H9 (cell line): ENCODE measurements at regions not wholly inside any gene's neighbourhood (a gene's known extent, or its start where the extent isn't known, plus 50 kb on each side); places are given as distances from the start of the nearest gene placed in this dataset.

Experiments
- DNase-seq: peaks from one replicate; pipeline ENCODE4 v3.0.0-alpha.2; 2017
- H2AFZ ChIP-seq: one replicate; pipeline ENCODE4 v1.6.1; 2013; ENCODE audit warnings: mild to moderate bottlenecking, low read length, control low read depth, moderate library complexity
- H2AK5ac ChIP-seq: 2 replicates; pipeline ENCODE4 v1.6.1; 2013; ENCODE audit warnings: low read length, control low read depth, mixed read lengths; ENCODE audit not compliant: insufficient read length
- H2BK120ac ChIP-seq: one replicate; pipeline ENCODE4 v1.6.1; 2013; ENCODE audit warnings: low read depth, mild to moderate bottlenecking, low read length, control low read depth, inconsistent platforms; ENCODE audit not compliant: poor library complexity, severe bottlenecking
- H2BK12ac ChIP-seq: 2 replicates; pipeline ENCODE4 v1.6.1; 2013; ENCODE audit warnings: low read length, control low read depth, mixed read lengths, low read depth; ENCODE audit not compliant: insufficient read length
- H2BK15ac ChIP-seq: 2 replicates; pipeline ENCODE4 v1.6.1; 2013; ENCODE audit warnings: low read depth, low read length, control low read depth
- H2BK20ac ChIP-seq: one replicate; pipeline ENCODE4 v1.6.1; 2013; ENCODE audit warnings: low read depth, mild to moderate bottlenecking, low read length, control low read depth, inconsistent platforms; ENCODE audit not compliant: poor library complexity, severe bottlenecking
- H2BK5ac ChIP-seq: 2 replicates; pipeline ENCODE4 v1.6.1; 2013; ENCODE audit warnings: low read length, control low read depth, mixed read lengths; ENCODE audit not compliant: insufficient read length
- H3K14ac ChIP-seq: 2 replicates; pipeline ENCODE4 v1.6.1; 2013; ENCODE audit warnings: low read length, control low read depth; ENCODE audit not compliant: insufficient read depth
- H3K18ac ChIP-seq: 2 replicates; pipeline ENCODE4 v1.6.1; 2013; ENCODE audit warnings: low read depth, mild to moderate bottlenecking, mixed read lengths, low read length, control low read depth; ENCODE audit not compliant: insufficient read length
- H3K23ac ChIP-seq: 2 replicates; pipeline ENCODE4 v1.6.1; 2013; ENCODE audit warnings: low read length, control low read depth, mixed read lengths, low read depth; ENCODE audit not compliant: insufficient read length
- H3K23me2 ChIP-seq: 2 replicates; pipeline ENCODE4 v1.6.1; 2013; ENCODE audit warnings: low read depth, mild to moderate bottlenecking, mixed read lengths, low read length, control low read depth; ENCODE audit not compliant: insufficient read length, poor library complexity, severe bottlenecking
- H3K27ac ChIP-seq: 2 replicates; pipeline ENCODE4 v1.5.1; 2013; ENCODE audit warnings: low read length, control low read depth, mixed read lengths, low read depth; ENCODE audit not compliant: insufficient read length
- H3K27me3 ChIP-seq: 2 replicates; pipeline ENCODE4 v1.6.1; 2013; ENCODE audit warnings: low read length, control low read depth, inconsistent platforms; ENCODE audit not compliant: insufficient read depth
- H3K4ac ChIP-seq: 2 replicates; pipeline ENCODE4 v1.6.1; 2013; ENCODE audit warnings: low read depth, mild to moderate bottlenecking, control low read depth, inconsistent platforms, low read length, moderate library complexity
- H3K4me1 ChIP-seq: 2 replicates; pipeline ENCODE4 v1.6.1; 2013; ENCODE audit warnings: low read length, control low read depth, inconsistent platforms; ENCODE audit not compliant: insufficient read depth
- H3K4me2 ChIP-seq: 2 replicates; pipeline ENCODE4 v1.6.1; 2013; ENCODE audit warnings: low read length, control low read depth, mixed read lengths; ENCODE audit not compliant: insufficient read length, insufficient read depth
- H3K56ac ChIP-seq: 2 replicates; pipeline ENCODE4 v1.6.1; 2013; ENCODE audit warnings: low read depth, mild to moderate bottlenecking, mixed read lengths, low read length, control low read depth; ENCODE audit not compliant: insufficient read length
- H3K79me1 ChIP-seq: 2 replicates; pipeline ENCODE4 v1.6.1; 2013; ENCODE audit warnings: low read depth, mild to moderate bottlenecking, moderate library complexity, low read length, control low read depth, inconsistent platforms; ENCODE audit not compliant: insufficient read depth, poor library complexity, severe bottlenecking
- H3K79me2 ChIP-seq: 2 replicates; pipeline ENCODE4 v1.6.1; 2013; ENCODE audit warnings: low read length, control low read depth, inconsistent platforms; ENCODE audit not compliant: insufficient read depth
- H3K9ac ChIP-seq: 2 replicates; pipeline ENCODE4 v1.6.1; 2013; ENCODE audit warnings: low read length, control low read depth, mixed read lengths; ENCODE audit not compliant: insufficient read length; ENCODE audit errors: extremely low read depth
- H3K9me3 ChIP-seq: one replicate; pipeline ENCODE4 v1.6.1; 2013; ENCODE audit warnings: low read depth, low read length, inconsistent platforms; ENCODE audit not compliant: control insufficient read depth
- H3T11ph ChIP-seq: one replicate; pipeline ENCODE4 v1.6.1; 2013; ENCODE audit warnings: mild to moderate bottlenecking, low read length, control low read depth, inconsistent platforms
- H4K20me1 ChIP-seq: one replicate; pipeline ENCODE4 v1.6.1; 2013; ENCODE audit not compliant: control insufficient read depth, insufficient read length, insufficient read depth
- H4K5ac ChIP-seq: 2 replicates; pipeline ENCODE4 v1.6.1; 2013; ENCODE audit warnings: low read depth, mild to moderate bottlenecking, mixed read lengths, low read length, control low read depth; ENCODE audit not compliant: insufficient read length
- H4K8ac ChIP-seq: replicated peaks from 2 replicates; pipeline ENCODE4 v1.6.1; 2013; ENCODE audit warnings: low read length, control low read depth, mixed read lengths, low read depth; ENCODE audit not compliant: insufficient read length
- H4K91ac ChIP-seq: 2 replicates; pipeline ENCODE4 v1.6.1; 2013; ENCODE audit warnings: low read depth, mild to moderate bottlenecking, moderate library complexity, mixed read lengths, low read length, control low read depth; ENCODE audit not compliant: insufficient read length
- H3K27ac Mint-ChIP-seq, 3 experiments: 2 replicates in 2 of 3; 3 replicates in 1 of 3; pipeline ENCODE4 v1.8.0; 2020 to 2021; ENCODE audit warnings: mixed read lengths in 3 of 3, mild to moderate bottlenecking in 1 of 3, moderate library complexity in 1 of 3
- H3K27me3 Mint-ChIP-seq: 2 replicates; pipeline ENCODE4 v1.8.0; 2021; ENCODE audit warnings: low read depth, mild to moderate bottlenecking, moderate library complexity, mixed read lengths
- H3K36me3 Mint-ChIP-seq, 3 experiments: 2 replicates in 2 of 3; 3 replicates in 1 of 3; pipeline ENCODE4 v1.8.0; 2020 to 2021; ENCODE audit warnings: low read depth in 3 of 3, mixed read lengths in 3 of 3; ENCODE audit not compliant: insufficient read depth in 1 of 3
- H3K4me1 Mint-ChIP-seq, 2 experiments: 2 replicates each; pipeline ENCODE4 v1.8.0; 2020; ENCODE audit warnings: mixed read lengths in 2 of 2
- H3K4me3 Mint-ChIP-seq, 2 experiments: 2 replicates in 1 of 2; 3 replicates in 1 of 2; pipeline ENCODE4 v1.8.0; 2020 to 2021; ENCODE audit warnings: mild to moderate bottlenecking in 2 of 2, mixed read lengths in 2 of 2, moderate library complexity in 1 of 2
- H3K9me3 Mint-ChIP-seq, 2 experiments: 2 replicates in 1 of 2; 3 replicates in 1 of 2; pipeline ENCODE4 v1.8.0; 2020; ENCODE audit warnings: mild to moderate bottlenecking in 2 of 2, mixed read lengths in 2 of 2, moderate library complexity in 1 of 2
- whole genome bisulfite sequencing: extraction: QIAGEN DNeasy Blood & Tissue Kit; methylation state at CpG from one replicate; pipeline ENCODE4 v1.1.7; 2013; ENCODE audit warnings: missing lambda C conversion rate, low lambda C conversion rate, mixed read lengths; ENCODE audit not compliant: insufficient read length; ENCODE audit errors: extremely low coverage; 5-methylcytosine and 5-hydroxymethylcytosine counted together
- TF ChIP-seq, protein P1 (sequence below): fragments of 200-600 bp; sonication (generic); conservative IDR thresholded peaks from 3 replicates; pipeline ENCODE4 v1.8.0; 2021; ENCODE audit warnings: antibody characterized with exemption, mild to moderate bottlenecking

DNA sequence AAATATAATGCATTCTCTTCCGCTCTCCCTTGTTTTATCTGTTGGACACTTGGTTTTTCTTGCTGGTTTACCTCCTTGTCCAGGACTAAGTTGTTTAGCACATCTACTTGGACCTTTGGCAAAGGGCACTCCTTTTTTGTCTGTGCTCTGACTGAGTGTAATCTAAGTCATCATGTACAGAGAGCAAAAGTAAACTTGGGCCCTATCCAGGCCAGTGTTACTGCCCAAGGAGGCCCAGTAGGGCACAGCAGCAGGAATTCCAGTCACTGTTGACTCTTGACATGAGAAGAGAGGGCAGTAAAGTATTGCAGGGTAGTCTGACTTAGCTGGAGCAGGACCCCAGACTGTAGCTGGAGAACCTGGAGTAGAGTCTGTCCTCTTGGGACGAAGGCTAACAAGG is 445.5 kb downstream of the ZIC3 start:
- Histone ChIP-seq H4K5ac (no peak overlapping the region), H2AFZ (no peak overlapping the region), H3K27me3 (no peaks in the 10 kb centered on the region), H3T11ph (no peak overlapping the region), H2BK5ac (no peak overlapping the region), H3K23ac (no peak overlapping the region), H3K14ac (no peak overlapping the region), H2BK15ac (no peak overlapping the region), H2BK120ac (no peak overlapping the region), H3K18ac (no peak overlapping the region), H3K4me2 (no peak overlapping the region), H3K56ac (no peak overlapping the region), H2AK5ac (no peak overlapping the region), H3K4ac (no peak overlapping the region), H2BK20ac (no peak overlapping the region), H4K8ac (no peak overlapping the region), H3K23me2 (no peaks in the 10 kb centered on the region), H2BK12ac (no peak overlapping the region), H3K79me2 (no peaks in the 10 kb centered on the region), H4K20me1 (no peaks in the 10 kb centered on the region), H3K9ac (no peak overlapping the region), H3K9me3 (no peaks in the 10 kb centered on the region), H3K4me1 (no peaks in the 10 kb centered on the region), H3K27ac (no peak overlapping the region), H3K79me1 (no peaks in the 10 kb centered on the region), H4K91ac (no peak overlapping the region)
- WGBS: no CpG with 5 or more reads among the region's 2 CpGs
- Mint-ChIP-seq H3K4me3 (no peak overlapping the region), H3K9me3 (peaks cover 0 to 26% of the 10 kb centered on the region in 2 experiments; a peak in 2 of 5 replicates), H3K36me3 (no peaks in the 10 kb centered on the region; a peak in 1 of 7 replicates), H3K27ac (peak overlapping the region in 1 of 3 experiments; percentile 71; a peak in 1 of 7 replicates), H3K4me1 (peaks cover 0 to 3% of the 10 kb centered on the region in 2 experiments; a peak in 3 of 4 replicates), H3K27me3 (peaks cover 4% of the 10 kb centered on the region; the same call in 1 of the 2 replicates)
- no peak for DNase-seq
- TF ChIP-seq, protein P1, sequence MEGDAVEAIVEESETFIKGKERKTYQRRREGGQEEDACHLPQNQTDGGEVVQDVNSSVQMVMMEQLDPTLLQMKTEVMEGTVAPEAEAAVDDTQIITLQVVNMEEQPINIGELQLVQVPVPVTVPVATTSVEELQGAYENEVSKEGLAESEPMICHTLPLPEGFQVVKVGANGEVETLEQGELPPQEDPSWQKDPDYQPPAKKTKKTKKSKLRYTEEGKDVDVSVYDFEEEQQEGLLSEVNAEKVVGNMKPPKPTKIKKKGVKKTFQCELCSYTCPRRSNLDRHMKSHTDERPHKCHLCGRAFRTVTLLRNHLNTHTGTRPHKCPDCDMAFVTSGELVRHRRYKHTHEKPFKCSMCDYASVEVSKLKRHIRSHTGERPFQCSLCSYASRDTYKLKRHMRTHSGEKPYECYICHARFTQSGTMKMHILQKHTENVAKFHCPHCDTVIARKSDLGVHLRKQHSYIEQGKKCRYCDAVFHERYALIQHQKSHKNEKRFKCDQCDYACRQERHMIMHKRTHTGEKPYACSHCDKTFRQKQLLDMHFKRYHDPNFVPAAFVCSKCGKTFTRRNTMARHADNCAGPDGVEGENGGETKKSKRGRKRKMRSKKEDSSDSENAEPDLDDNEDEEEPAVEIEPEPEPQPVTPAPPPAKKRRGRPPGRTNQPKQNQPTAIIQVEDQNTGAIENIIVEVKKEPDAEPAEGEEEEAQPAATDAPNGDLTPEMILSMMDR: no peak
